K562 (cell line): ENCODE measurements at regions not wholly inside any gene's neighbourhood (a gene's known extent, or its start where the extent isn't known, plus 50 kb on each side); places are given as distances from the start of the nearest gene placed in this dataset.

Experiments used
- CEBPG ChIP-seq, 3 experiments: fragments of 200-800 bp in 1 of 3; sonication (Bioruptor generic) in 1 of 3; sonication (generic) in 1 of 3; formaldehyde crosslinking in 1 of 3; IDR thresholded peaks in 2 of 3; conservative IDR thresholded peaks in 1 of 3; 2 replicates each; pipeline versions ENCODE4 v1.6.1 to v1.8.0; 2016 to 2022; ENCODE audit warnings: missing compliant biosample characterization in 2 of 3, missing genetic modification characterization in 2 of 3, mild to moderate bottlenecking in 1 of 3, missing genetic modification reagents in 1 of 3
- CREBBP ChIP-seq: IDR thresholded peaks from one replicate; pipeline ENCODE4 v1.6.1; 2012; ENCODE audit warnings: low read depth, mild to moderate bottlenecking, control low read depth, inconsistent platforms, low read length
- HIVEP1 ChIP-seq: fragments of 250-450 bp; sonication (Bioruptor Pico); IDR thresholded peaks from 2 replicates; pipeline ENCODE4 v1.4.0; 2020; ENCODE audit warnings: mild to moderate bottlenecking
- IRF2 ChIP-seq: sonication (generic); formaldehyde crosslinking; IDR thresholded peaks from 2 replicates; pipeline ENCODE4 v1.8.1; 2022; ENCODE audit warnings: mild to moderate bottlenecking, missing genetic modification reagents
- NFIC ChIP-seq: fragments of 450-650 bp; IDR thresholded peaks from 2 replicates; pipeline ENCODE4 v1.6.1; 2017; ENCODE audit warnings: mild to moderate bottlenecking, inconsistent platforms
- PATZ1 ChIP-seq: fragments of 250-450 bp; sonication (Bioruptor Pico); IDR thresholded peaks from 2 replicates; pipeline ENCODE4 v1.5.0; 2020; ENCODE audit warnings: mild to moderate bottlenecking, borderline replicate concordance
- PHF8 ChIP-seq: fragments of 200-600 bp; sonication (generic); IDR thresholded peaks from 2 replicates; pipeline ENCODE4 v1.6.1; 2012; ENCODE audit warnings: mixed run types, mild to moderate bottlenecking, inconsistent platforms, low read length, moderate library complexity, borderline replicate concordance
- POLR2G ChIP-seq: fragments of 200-400 bp; formaldehyde crosslinking; IDR thresholded peaks from 2 replicates; pipeline ENCODE4 v1.6.1; 2017; ENCODE audit warnings: low read depth, mild to moderate bottlenecking, antibody characterized with exemption, low read length, moderate library complexity
- RBFOX2 ChIP-seq: fragments of 200-400 bp; formaldehyde crosslinking; IDR thresholded peaks from 2 replicates; pipeline ENCODE4 v1.6.1; 2017; ENCODE audit warnings: low read depth, mild to moderate bottlenecking, low read length, moderate library complexity
- SIN3B ChIP-seq: fragments of 450-650 bp; IDR thresholded peaks from 2 replicates; pipeline ENCODE4 v1.6.1; 2017; ENCODE audit warnings: low read depth, mild to moderate bottlenecking, moderate library complexity
- SMAD2 ChIP-seq: fragments of 150-350 bp; IDR thresholded peaks from 2 replicates; pipeline ENCODE4 v1.6.1; 2014; ENCODE audit warnings: low read depth, mild to moderate bottlenecking, low read length
- ZBTB1 ChIP-seq: sonication (generic); formaldehyde crosslinking; IDR thresholded peaks from 2 replicates; pipeline ENCODE4 v1.8.1; 2023; ENCODE audit warnings: missing genetic modification reagents, low read depth, mild to moderate bottlenecking, borderline replicate concordance
- ZBTB12 ChIP-seq: fragments of 250-450 bp; sonication (Bioruptor Pico); IDR thresholded peaks from 2 replicates; pipeline ENCODE4 v1.4.0; 2020
- ZNF23 ChIP-seq: fragments of 250-450 bp; sonication (Bioruptor Pico); IDR thresholded peaks from 2 replicates; pipeline ENCODE4 v1.4.0; 2020; ENCODE audit warnings: mild to moderate bottlenecking
- ZNF347 ChIP-seq: fragments of 450-650 bp; formaldehyde crosslinking; IDR thresholded peaks from 2 replicates; pipeline ENCODE4 v1.4.0; 2020; ENCODE audit warnings: low read depth, mild to moderate bottlenecking, moderate library complexity
- ZNF561 ChIP-seq: fragments of 450-650 bp; formaldehyde crosslinking; conservative IDR thresholded peaks from 2 replicates; pipeline ENCODE4 v1.4.0; 2020; ENCODE audit warnings: mild to moderate bottlenecking, moderate library complexity
- ZNF639 ChIP-seq, 2 experiments: fragments of 200-800 bp in 1 of 2; sonication (Bioruptor generic) in 1 of 2; sonication (generic) in 1 of 2; formaldehyde crosslinking in 1 of 2; IDR thresholded peaks in 1 of 2; conservative IDR thresholded peaks in 1 of 2; 2 replicates each; pipeline versions ENCODE4 v1.5.0 to v1.6.1; 2016 to 2020; ENCODE audit warnings: missing compliant biosample characterization in 1 of 2, missing genetic modification characterization in 1 of 2, missing genetic modification reagents in 1 of 2
- ZNF75A ChIP-seq: fragments of 450-650 bp; formaldehyde crosslinking; IDR thresholded peaks from 2 replicates; pipeline ENCODE4 v1.4.0; 2020; ENCODE audit warnings: mild to moderate bottlenecking

GRCh38 chr22:46035742-46036557, 59.0 kb upstream of the WNT7B start (continued):
- TF ChIP-seq CREBBP = no peak
- peak; percentile 93 for TF ChIP-seq ZBTB12 (CRISPR knock-in tag)
- peak; percentile 78; the same call in 1 of the 2 replicates for TF ChIP-seq PHF8
- TF ChIP-seq ZNF347 (CRISPR knock-in tag) = no peak
- TF ChIP-seq ZNF639 (CRISPR knock-in tag; conservative IDR thresholded peaks at IDR 0.05 in 1 of 2, IDR thresholded peaks at IDR 0.05 in 1 of 2) = peak in 1 of 2 experiments; percentile 62; a peak in 1 of 4 replicates
- peak; percentile 89 for TF ChIP-seq POLR2G
- TF ChIP-seq SMAD2 = no peak
- TF ChIP-seq IRF2 = no peak
- TF ChIP-seq ZNF75A = no peak
- no peak for TF ChIP-seq ZNF561 (CRISPR knock-in tag)
- TF ChIP-seq RBFOX2 = peak; percentile 90
- TF ChIP-seq NFIC = 0 out of 2 replicates have a peak, but pooled peaks have one; percentile 5
- TF ChIP-seq ZNF23 = no peak
- TF ChIP-seq SIN3B = peak; percentile 62; the same call in 1 of the 2 replicates
- peak; percentile 68; the same call in 1 of the 2 replicates for TF ChIP-seq CEBPG (CRISPR knock-in tag; IDR thresholded peaks at IDR 0.05)
- TF ChIP-seq CEBPG (tag; conservative IDR thresholded peaks at IDR 0.05 in 1 of 2, IDR thresholded peaks at IDR 0.05 in 1 of 2) = peak; percentile 92 to 95
- TF ChIP-seq HIVEP1 (CRISPR knock-in tag) = no peak
- TF ChIP-seq PATZ1 (CRISPR knock-in tag) = no peak
- no peak for TF ChIP-seq ZBTB1 (CRISPR knock-in tag)
